Upper lobe of right lung (tissue), 1 donor: ENCODE measurements at regions not wholly inside any gene's neighbourhood (a gene's known extent, or its start where the extent isn't known, plus 50 kb on each side); places are given as distances from the start of the nearest gene placed in this dataset.

Experiments used
- ATAC-seq: fragments of 200-7000 bp; cut with Tn5 transposase; one replicate; pipeline ENCODE4 v1.9.1; 2020; ENCODE audit warnings: mild to moderate bottlenecking, moderate library complexity
- DNase-seq: peaks from one replicate; pipeline ENCODE4 v3.0.0-alpha.2; 2020
- H3K27ac ChIP-seq: fragments of 200-600 bp; one replicate; pipeline ENCODE4 v1.8.0; 2022
- H3K27me3 ChIP-seq: fragments of 200-600 bp; one replicate; pipeline ENCODE4 v1.8.0; 2022; ENCODE audit warnings: mild to moderate bottlenecking
- H3K36me3 ChIP-seq: fragments of 200-600 bp; one replicate; pipeline ENCODE4 v1.8.0; 2022
- H3K4me1 ChIP-seq: fragments of 200-600 bp; one replicate; pipeline ENCODE4 v1.8.0; 2022
- H3K4me3 ChIP-seq: fragments of 200-600 bp; one replicate; pipeline ENCODE4 v1.8.0; 2022; ENCODE audit warnings: mild to moderate bottlenecking
- H3K9me3 ChIP-seq: fragments of 200-600 bp; one replicate; pipeline ENCODE4 v1.8.0; 2022
- CTCF ChIP-seq: fragments of 200-600 bp; IDR thresholded peaks from one replicate; pipeline ENCODE4 v1.8.0; 2022; ENCODE audit warnings: antibody characterized with exemption
- intact Hi-C: fragments of 100-400 bp; cut with DNase I; formaldehyde crosslinking; loops from one replicate; pipeline ENCODE4 v1.11.0; 2022
- donor health status: DM: no; HTN: yes; CAD: no; lungs with severe emphysema.

- H3K9me3 ChIP-seq, result no peaks in the 10 kb centered on the region
- intact Hi-C loops, result no loop called here
- no peaks in the 10 kb centered on the region for H3K36me3 ChIP-seq
- no peaks in the 10 kb centered on the region for H3K4me1 ChIP-seq
- TF ChIP-seq CTCF, result no peak
- DNase-seq (no peak), ATAC-seq (no peak)
- no peaks in the 10 kb centered on the region for H3K27me3 ChIP-seq
- H3K4me3 ChIP-seq, result no peak overlapping the region
- no peak overlapping the region for H3K27ac ChIP-seq
Measured at GRCh38 chr13:87198371-87198770, 472.8 kb upstream of the SLITRK5 start.

- no peak for TF ChIP-seq CTCF
Measured at GRCh38 chr13:87206708-87207107, 464.5 kb upstream of the SLITRK5 start.

DNA sequence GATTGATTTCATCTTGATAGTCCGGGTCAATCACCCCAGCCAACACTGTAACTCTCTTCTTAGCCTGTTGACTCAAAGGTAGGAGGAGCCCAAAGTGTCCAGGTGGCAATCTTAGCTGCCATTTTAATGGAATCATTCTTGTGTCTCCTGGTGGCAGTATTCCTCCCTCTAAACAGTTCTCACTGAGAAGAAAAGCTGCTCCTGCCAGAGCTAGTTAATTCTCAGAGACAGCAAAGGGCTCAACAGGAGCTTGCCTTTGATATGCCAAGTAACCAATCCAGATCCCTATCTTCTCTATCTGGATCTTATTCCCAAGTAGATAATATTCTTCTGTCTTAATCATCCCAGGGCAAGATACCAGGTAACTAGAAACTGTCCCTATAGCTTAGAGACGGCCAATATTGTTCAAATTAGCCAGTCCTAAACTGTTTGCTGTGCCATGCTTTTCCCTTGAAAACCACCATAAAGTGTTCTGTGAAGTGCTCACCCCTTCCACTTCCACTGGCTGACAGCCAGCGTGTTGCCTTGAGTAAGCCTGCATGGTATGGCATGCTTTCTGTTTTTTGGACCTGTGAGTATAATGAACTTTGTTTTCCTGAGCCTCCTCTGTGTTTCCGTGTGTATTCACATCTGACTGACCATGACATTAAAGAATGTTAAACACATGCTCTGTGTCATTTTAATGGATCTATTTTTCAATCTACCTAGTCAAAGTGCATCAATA, 463.7 kb upstream of the SLITRK5 start:
- H3K4me1 ChIP-seq, result no peaks in the 10 kb centered on the region
- intact Hi-C loops, result no loop called here
- TF ChIP-seq CTCF, result no peak
- H3K36me3 ChIP-seq, result no peaks in the 10 kb centered on the region
- no peak for DNase-seq
- H3K27ac ChIP-seq, result no peak overlapping the region
- H3K4me3 ChIP-seq, result no peak overlapping the region
- H3K27me3 ChIP-seq, result no peaks in the 10 kb centered on the region
- no peak for ATAC-seq
- no peaks in the 10 kb centered on the region for H3K9me3 ChIP-seq

More at GRCh38 chr13:87206708-87207107, 464.5 kb upstream of the SLITRK5 start:
- no peak for ATAC-seq
- H3K9me3 ChIP-seq, result no peaks in the 10 kb centered on the region
- no peak overlapping the region for H3K4me3 ChIP-seq
- no peaks in the 10 kb centered on the region for H3K27me3 ChIP-seq
- H3K36me3 ChIP-seq, result no peaks in the 10 kb centered on the region
- intact Hi-C loops, result no loop called here
- no peaks in the 10 kb centered on the region for H3K4me1 ChIP-seq
- H3K27ac ChIP-seq, result no peak overlapping the region
- no peak for DNase-seq

DNA sequence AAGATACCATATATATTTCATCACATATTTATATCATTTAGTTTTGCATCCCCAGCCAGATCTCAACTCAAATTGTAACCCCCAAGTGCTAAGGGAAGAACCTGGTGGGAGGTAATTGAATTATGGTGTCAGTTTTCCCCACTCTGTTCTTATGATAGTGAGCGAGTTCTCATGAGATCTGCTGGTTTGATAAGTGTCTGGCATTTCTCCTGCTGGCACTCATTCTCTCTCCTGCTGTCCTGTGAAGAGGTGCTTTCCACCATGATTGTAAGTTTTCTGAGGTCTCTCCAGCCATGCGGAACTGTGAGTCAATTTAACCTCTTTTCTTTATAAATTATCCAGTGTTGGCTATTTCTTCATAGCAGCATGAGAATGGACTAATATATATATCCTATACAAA, 462.5 kb upstream of the SLITRK5 start:
- DNase-seq (no peak), ATAC-seq (no peak)
- intact Hi-C loops, result no loop called here
- H3K4me1 ChIP-seq, result no peaks in the 10 kb centered on the region
- H3K9me3 ChIP-seq, result no peaks in the 10 kb centered on the region
- no peak for TF ChIP-seq CTCF
- no peak overlapping the region for H3K27ac ChIP-seq
- H3K27me3 ChIP-seq, result no peaks in the 10 kb centered on the region
- H3K4me3 ChIP-seq, result no peak overlapping the region
- no peaks in the 10 kb centered on the region for H3K36me3 ChIP-seq

DNA sequence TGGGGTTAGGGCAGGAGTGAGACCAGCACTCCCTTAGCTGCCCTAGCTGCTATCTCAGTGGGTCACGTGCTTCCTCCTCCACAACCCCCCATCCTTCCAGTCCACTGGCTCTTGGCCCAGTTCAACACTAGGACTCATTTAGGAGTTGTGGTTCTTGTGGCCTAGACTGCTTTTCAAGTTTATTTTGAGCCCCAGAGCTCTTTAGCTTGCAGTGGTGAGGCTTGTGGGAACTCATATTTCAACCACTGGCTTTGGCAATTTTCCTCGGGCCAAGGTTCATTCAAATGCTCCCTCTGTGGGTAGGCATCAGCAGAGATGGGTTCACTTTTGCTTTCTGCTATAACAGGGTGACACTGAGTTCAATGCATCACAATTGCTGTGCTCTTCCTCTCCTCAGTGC, 436.2 kb upstream of the SLITRK5 start:
- Histone ChIP-seq H3K4me1 (no peaks in the 10 kb centered on the region), H3K4me3 (no peak overlapping the region), H3K27me3 (no peaks in the 10 kb centered on the region), H3K27ac (no peak overlapping the region), H3K36me3 (no peaks in the 10 kb centered on the region), H3K9me3 (peaks cover 2% of the 10 kb centered on the region)
- no peak for ATAC-seq
- no peak for TF ChIP-seq CTCF
- DNase-seq, result no peak
- intact Hi-C loops, result no loop called here

GRCh38 chr13:87235621-87236020, 435.6 kb upstream of the SLITRK5 start:
- H3K9me3 ChIP-seq, result peaks cover 2% of the 10 kb centered on the region
- no peak for TF ChIP-seq CTCF
- no peak overlapping the region for H3K27ac ChIP-seq
- H3K4me3 ChIP-seq, result no peak overlapping the region
- intact Hi-C loops, result no loop called here
- H3K4me1 ChIP-seq, result no peaks in the 10 kb centered on the region
- no peaks in the 10 kb centered on the region for H3K36me3 ChIP-seq
- H3K27me3 ChIP-seq, result no peaks in the 10 kb centered on the region
- DNase-seq (no peak), ATAC-seq (no peak)
